Liver (tissue), 8 donors: ENCODE measurements at regions not wholly inside any gene's neighbourhood (a gene's known extent, or its start where the extent isn't known, plus 50 kb on each side); places are given as distances from the start of the nearest gene placed in this dataset.

Experiments
- DNase-seq: peaks from one replicate; pipeline ENCODE4 v3.0.0-alpha.2; 2017; ENCODE audit warnings: low spot score
- H3K27ac ChIP-seq, 2 donors: one replicate each; pipeline ENCODE4 v1.7.0; 2013; ENCODE audit warnings: inconsistent platforms in 2 of 2, low read length in 2 of 2, control low read depth in 1 of 2, low read depth in 1 of 2, mild to moderate bottlenecking in 1 of 2
- H3K27me3 ChIP-seq, 4 donors: one replicate each; pipeline versions ENCODE4 v1.6.1 to v1.7.0; 2013; ENCODE audit warnings: low read length in 3 of 4, inconsistent platforms in 1 of 4, mild to moderate bottlenecking in 1 of 4, moderate library complexity in 1 of 4; ENCODE audit not compliant: control insufficient read depth in 4 of 4, insufficient read depth in 4 of 4
- H3K36me3 ChIP-seq, 4 donors: one replicate each; pipeline versions ENCODE4 v1.6.1 to v1.7.0; 2013; ENCODE audit warnings: low read length in 3 of 4, mild to moderate bottlenecking in 3 of 4, low read depth in 1 of 4, moderate library complexity in 1 of 4; ENCODE audit not compliant: control insufficient read depth in 4 of 4, insufficient read depth in 3 of 4
- H3K4me1 ChIP-seq, 4 donors: one replicate each; pipeline versions ENCODE4 v1.6.1 to v1.7.0; 2013; ENCODE audit warnings: low read length in 3 of 4, mild to moderate bottlenecking in 3 of 4, moderate library complexity in 1 of 4; ENCODE audit not compliant: control insufficient read depth in 4 of 4, insufficient read depth in 4 of 4
- H3K4me3 ChIP-seq, 3 donors: one replicate each; pipeline versions ENCODE4 v1.6.1 to v1.7.0; 2013; ENCODE audit warnings: low read length in 3 of 3, control low read depth in 1 of 3, low read depth in 1 of 3, mild to moderate bottlenecking in 1 of 3
- H3K9ac ChIP-seq, 2 donors: one replicate each; pipeline ENCODE4 v1.7.0; 2013; ENCODE audit warnings: low read length in 2 of 2, mild to moderate bottlenecking in 2 of 2, moderate library complexity in 2 of 2, control low read depth in 1 of 2, low read depth in 1 of 2
- H3K9me3 ChIP-seq, 4 donors: one replicate each; pipeline versions ENCODE4 v1.6.1 to v1.7.0; 2013; ENCODE audit warnings: low read length in 3 of 4; ENCODE audit not compliant: control insufficient read depth in 4 of 4
- EGR1 ChIP-seq, 2 donors: IDR thresholded peaks; 2 replicates each; pipeline ENCODE4 v1.6.1; 2016 to 2018; ENCODE audit warnings: antibody characterized with exemption in 2 of 2, low read depth in 2 of 2
- FOXA1 ChIP-seq: IDR thresholded peaks from 2 replicates; pipeline ENCODE4 v1.6.1; 2016; ENCODE audit warnings: antibody characterized with exemption
- FOXA2 ChIP-seq: IDR thresholded peaks from 2 replicates; pipeline ENCODE4 v1.6.1; 2016; ENCODE audit warnings: antibody characterized with exemption
- HNF4A ChIP-seq, 2 donors: conservative IDR thresholded peaks; 2 replicates each; pipeline ENCODE4 v1.6.1; 2016; ENCODE audit warnings: antibody characterized with exemption in 2 of 2, mild to moderate bottlenecking in 2 of 2
- HNF4G ChIP-seq: IDR thresholded peaks from 2 replicates; pipeline ENCODE4 v1.6.1; 2016; ENCODE audit warnings: antibody characterized with exemption
- JUND ChIP-seq, 2 donors: IDR thresholded peaks; 2 replicates each; pipeline ENCODE4 v1.6.1; 2016; ENCODE audit warnings: antibody characterized with exemption in 2 of 2
- NR2F2 ChIP-seq: IDR thresholded peaks from 2 replicates; pipeline ENCODE4 v1.6.1; 2016; ENCODE audit warnings: antibody characterized with exemption
- RAD21 ChIP-seq, 2 donors: IDR thresholded peaks; 2 replicates each; pipeline ENCODE4 v1.6.1; 2016; ENCODE audit warnings: antibody characterized with exemption in 2 of 2, mild to moderate bottlenecking in 2 of 2
- RXRA ChIP-seq, 2 donors: IDR thresholded peaks; 2 replicates each; pipeline ENCODE4 v1.6.1; 2017 to 2018; ENCODE audit warnings: antibody characterized with exemption in 2 of 2, mild to moderate bottlenecking in 1 of 2
- SP1 ChIP-seq: IDR thresholded peaks from 2 replicates; pipeline ENCODE4 v1.6.1; 2018; ENCODE audit warnings: antibody characterized with exemption, mild to moderate bottlenecking
- TAF1 ChIP-seq: conservative IDR thresholded peaks from 2 replicates; pipeline ENCODE4 v1.6.1; 2016; ENCODE audit warnings: antibody characterized with exemption, mild to moderate bottlenecking
- YY1 ChIP-seq: IDR thresholded peaks from 2 replicates; pipeline ENCODE4 v1.6.1; 2016; ENCODE audit warnings: antibody characterized with exemption, mild to moderate bottlenecking
- WGBS: extraction: QIAGEN DNeasy Blood & Tissue Kit; methylation state at CpG from one replicate; pipeline ENCODE4 v1.1.7; 2013; 5-methylcytosine and 5-hydroxymethylcytosine counted together
- TF ChIP-seq, protein P1 (sequence below): IDR thresholded peaks from 2 replicates; pipeline ENCODE4 v1.6.1; 2016; ENCODE audit warnings: antibody characterized with exemption, mild to moderate bottlenecking
- TF ChIP-seq, protein P2 (sequence below): IDR thresholded peaks from 2 replicates; pipeline ENCODE4 v1.6.1; 2016; ENCODE audit warnings: antibody characterized with exemption
- TF ChIP-seq, protein P3 (sequence below): fragments of 150-350 bp; IDR thresholded peaks from 2 replicates; pipeline ENCODE4 v1.5.1; 2017; ENCODE audit warnings: improper control_type of control experiment, low read depth, low read length; ENCODE audit not compliant: missing input control
- TF ChIP-seq, protein P4 (sequence below): IDR thresholded peaks from 2 replicates; pipeline ENCODE4 v1.6.1; 2016; ENCODE audit warnings: antibody characterized with exemption
- donor health status: healthy.
- donor health status: healthy.
- donor health status: healthy.
- donor health status: healthy.
- donor health status: healthy.

DNA sequence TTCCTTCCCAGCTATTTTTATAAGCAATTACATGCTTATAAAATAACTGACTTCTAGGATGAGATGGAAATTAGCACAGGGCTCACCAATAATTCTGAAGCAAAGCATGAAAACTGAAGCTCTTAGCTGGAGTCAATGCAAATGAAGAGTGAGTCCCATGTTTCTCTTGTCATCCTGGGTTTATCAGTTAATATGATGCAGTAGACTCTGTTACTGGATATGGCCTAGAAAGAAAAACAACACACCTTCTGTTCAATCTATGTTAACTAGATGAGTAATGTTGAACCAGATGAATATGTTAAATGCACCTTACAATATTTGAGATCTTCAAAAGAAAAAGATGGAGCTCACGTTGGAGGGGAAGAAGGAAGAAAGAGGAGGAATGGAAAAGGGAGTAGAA is 229.4 kb downstream of the DUSP6 start:
- Histone ChIP-seq H3K4me1 (peaks cover 0 to 10% (median 4%) of the 10 kb centered on the region in 4 donors), H3K27me3 (no peaks in the 10 kb centered on the region), H3K36me3 (no peaks in the 10 kb centered on the region), H3K27ac (no peak overlapping the region), H3K9me3 (no peaks in the 10 kb centered on the region), H3K4me3 (no peak overlapping the region), H3K9ac (no peak overlapping the region)
- no peak for TF ChIP-seq HNF4A (conservative IDR thresholded peaks at IDR 0.05)
- TF ChIP-seq, protein P1, sequence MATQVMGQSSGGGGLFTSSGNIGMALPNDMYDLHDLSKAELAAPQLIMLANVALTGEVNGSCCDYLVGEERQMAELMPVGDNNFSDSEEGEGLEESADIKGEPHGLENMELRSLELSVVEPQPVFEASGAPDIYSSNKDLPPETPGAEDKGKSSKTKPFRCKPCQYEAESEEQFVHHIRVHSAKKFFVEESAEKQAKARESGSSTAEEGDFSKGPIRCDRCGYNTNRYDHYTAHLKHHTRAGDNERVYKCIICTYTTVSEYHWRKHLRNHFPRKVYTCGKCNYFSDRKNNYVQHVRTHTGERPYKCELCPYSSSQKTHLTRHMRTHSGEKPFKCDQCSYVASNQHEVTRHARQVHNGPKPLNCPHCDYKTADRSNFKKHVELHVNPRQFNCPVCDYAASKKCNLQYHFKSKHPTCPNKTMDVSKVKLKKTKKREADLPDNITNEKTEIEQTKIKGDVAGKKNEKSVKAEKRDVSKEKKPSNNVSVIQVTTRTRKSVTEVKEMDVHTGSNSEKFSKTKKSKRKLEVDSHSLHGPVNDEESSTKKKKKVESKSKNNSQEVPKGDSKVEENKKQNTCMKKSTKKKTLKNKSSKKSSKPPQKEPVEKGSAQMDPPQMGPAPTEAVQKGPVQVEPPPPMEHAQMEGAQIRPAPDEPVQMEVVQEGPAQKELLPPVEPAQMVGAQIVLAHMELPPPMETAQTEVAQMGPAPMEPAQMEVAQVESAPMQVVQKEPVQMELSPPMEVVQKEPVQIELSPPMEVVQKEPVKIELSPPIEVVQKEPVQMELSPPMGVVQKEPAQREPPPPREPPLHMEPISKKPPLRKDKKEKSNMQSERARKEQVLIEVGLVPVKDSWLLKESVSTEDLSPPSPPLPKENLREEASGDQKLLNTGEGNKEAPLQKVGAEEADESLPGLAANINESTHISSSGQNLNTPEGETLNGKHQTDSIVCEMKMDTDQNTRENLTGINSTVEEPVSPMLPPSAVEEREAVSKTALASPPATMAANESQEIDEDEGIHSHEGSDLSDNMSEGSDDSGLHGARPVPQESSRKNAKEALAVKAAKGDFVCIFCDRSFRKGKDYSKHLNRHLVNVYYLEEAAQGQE, result no peak
- TF ChIP-seq SP1, result no peak
- no peak for TF ChIP-seq NR2F2
- no peak for TF ChIP-seq FOXA2
- TF ChIP-seq JUND (IDR thresholded peaks at IDR 0.05), result no peak
- no peak for TF ChIP-seq EGR1 (IDR thresholded peaks at IDR 0.05; ENCODE audit: low read depth in 2 of 2)
- TF ChIP-seq YY1, result no peak
- TF ChIP-seq, protein P2, sequence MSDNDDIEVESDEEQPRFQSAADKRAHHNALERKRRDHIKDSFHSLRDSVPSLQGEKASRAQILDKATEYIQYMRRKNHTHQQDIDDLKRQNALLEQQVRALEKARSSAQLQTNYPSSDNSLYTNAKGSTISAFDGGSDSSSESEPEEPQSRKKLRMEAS, result no peak
- TF ChIP-seq FOXA1, result no peak
- no peak for TF ChIP-seq HNF4G
- TF ChIP-seq, protein P3, sequence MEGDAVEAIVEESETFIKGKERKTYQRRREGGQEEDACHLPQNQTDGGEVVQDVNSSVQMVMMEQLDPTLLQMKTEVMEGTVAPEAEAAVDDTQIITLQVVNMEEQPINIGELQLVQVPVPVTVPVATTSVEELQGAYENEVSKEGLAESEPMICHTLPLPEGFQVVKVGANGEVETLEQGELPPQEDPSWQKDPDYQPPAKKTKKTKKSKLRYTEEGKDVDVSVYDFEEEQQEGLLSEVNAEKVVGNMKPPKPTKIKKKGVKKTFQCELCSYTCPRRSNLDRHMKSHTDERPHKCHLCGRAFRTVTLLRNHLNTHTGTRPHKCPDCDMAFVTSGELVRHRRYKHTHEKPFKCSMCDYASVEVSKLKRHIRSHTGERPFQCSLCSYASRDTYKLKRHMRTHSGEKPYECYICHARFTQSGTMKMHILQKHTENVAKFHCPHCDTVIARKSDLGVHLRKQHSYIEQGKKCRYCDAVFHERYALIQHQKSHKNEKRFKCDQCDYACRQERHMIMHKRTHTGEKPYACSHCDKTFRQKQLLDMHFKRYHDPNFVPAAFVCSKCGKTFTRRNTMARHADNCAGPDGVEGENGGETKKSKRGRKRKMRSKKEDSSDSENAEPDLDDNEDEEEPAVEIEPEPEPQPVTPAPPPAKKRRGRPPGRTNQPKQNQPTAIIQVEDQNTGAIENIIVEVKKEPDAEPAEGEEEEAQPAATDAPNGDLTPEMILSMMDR, result no peak
- no peak for TF ChIP-seq RXRA (IDR thresholded peaks at IDR 0.05)
- no peak for TF ChIP-seq RAD21 (IDR thresholded peaks at IDR 0.05)
- TF ChIP-seq, protein P4, sequence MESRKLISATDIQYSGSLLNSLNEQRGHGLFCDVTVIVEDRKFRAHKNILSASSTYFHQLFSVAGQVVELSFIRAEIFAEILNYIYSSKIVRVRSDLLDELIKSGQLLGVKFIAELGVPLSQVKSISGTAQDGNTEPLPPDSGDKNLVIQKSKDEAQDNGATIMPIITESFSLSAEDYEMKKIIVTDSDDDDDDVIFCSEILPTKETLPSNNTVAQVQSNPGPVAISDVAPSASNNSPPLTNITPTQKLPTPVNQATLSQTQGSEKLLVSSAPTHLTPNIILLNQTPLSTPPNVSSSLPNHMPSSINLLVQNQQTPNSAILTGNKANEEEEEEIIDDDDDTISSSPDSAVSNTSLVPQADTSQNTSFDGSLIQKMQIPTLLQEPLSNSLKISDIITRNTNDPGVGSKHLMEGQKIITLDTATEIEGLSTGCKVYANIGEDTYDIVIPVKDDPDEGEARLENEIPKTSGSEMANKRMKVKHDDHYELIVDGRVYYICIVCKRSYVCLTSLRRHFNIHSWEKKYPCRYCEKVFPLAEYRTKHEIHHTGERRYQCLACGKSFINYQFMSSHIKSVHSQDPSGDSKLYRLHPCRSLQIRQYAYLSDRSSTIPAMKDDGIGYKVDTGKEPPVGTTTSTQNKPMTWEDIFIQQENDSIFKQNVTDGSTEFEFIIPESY, result no peak
- no peak for TF ChIP-seq TAF1
- 98% methylated on average over 1 of the region's 1 CpG for WGBS
- DNase-seq, result no peak

DNA sequence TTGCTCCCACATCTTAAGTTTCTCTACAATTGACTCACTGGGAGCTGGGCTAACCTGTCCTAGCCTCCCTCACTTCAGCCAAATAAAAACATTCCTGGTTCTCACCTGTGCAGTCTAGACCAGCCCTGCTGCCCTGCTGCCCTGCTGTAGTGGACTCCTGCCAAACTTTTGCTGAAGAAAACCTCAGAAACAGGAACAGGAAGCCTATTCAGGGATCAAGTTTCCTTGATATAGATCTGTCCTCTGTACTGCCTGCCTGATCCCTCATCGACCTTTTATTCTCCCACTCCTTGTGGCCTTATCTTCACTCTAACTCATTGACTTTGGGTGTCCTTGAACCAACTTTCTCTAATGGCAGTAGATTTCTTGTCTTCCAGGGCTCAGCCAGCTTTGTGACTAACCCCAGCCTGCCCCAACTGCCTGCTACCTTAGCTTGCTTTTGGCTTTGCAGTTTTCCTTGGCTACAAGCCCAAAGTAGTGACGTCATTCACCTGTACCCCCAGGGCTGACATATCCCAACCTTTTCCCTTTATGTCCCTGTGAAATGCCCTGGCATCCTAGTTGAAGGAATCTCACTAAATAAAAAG is 234.8 kb downstream of the DUSP6 start:
- Histone ChIP-seq H3K9ac (no peak overlapping the region), H3K9me3 (no peaks in the 10 kb centered on the region), H3K4me1 (no peaks in the 10 kb centered on the region), H3K36me3 (no peaks in the 10 kb centered on the region), H3K4me3 (no peak overlapping the region), H3K27me3 (no peaks in the 10 kb centered on the region), H3K27ac (no peak overlapping the region)
- WGBS, result 18% methylated on average over 2 of the region's 2 CpGs
- TF ChIP-seq FOXA1 (no peak), NR2F2 (peak; percentile 57)
- DNase-seq, result no peak
